Upper lobe of left lung (tissue), 4 donors: ENCODE measurements at regions not wholly inside any gene's neighbourhood (a gene's known extent, or its start where the extent isn't known, plus 50 kb on each side); places are given as distances from the start of the nearest gene placed in this dataset.
"Not testable (repeated sequence)": the region's sequence is repeated elsewhere in the genome, so short reads cannot be mapped to it uniquely, and the experiment has no call there.

Experiments
- CTCF ChIP-seq, 6 experiments: fragments of 450-650 bp in 4 of 6; fragments of 200-600 bp in 2 of 6; sonication (generic) in 2 of 6; IDR thresholded peaks; one replicate each; pipeline ENCODE4 v1.5.1; 2016 to 2019; ENCODE audit warnings: antibody characterized with exemption in 6 of 6
- EP300 ChIP-seq, 4 donors: sonication (generic); formaldehyde crosslinking; IDR thresholded peaks; one replicate each; pipeline ENCODE4 v1.5.1; 2017; ENCODE audit warnings: antibody characterized with exemption in 4 of 4, control low read depth in 2 of 4
- POLR2A ChIP-seq, 4 donors: fragments of 450-650 bp; IDR thresholded peaks; one replicate each; pipeline ENCODE4 v1.5.1; 2016 to 2017; ENCODE audit warnings: antibody characterized with exemption in 4 of 4, mild to moderate bottlenecking in 2 of 4
- POLR2AphosphoS5 ChIP-seq, 2 donors: sonication (generic); formaldehyde crosslinking; IDR thresholded peaks; one replicate each; pipeline ENCODE4 v1.5.1; 2017; ENCODE audit warnings: antibody characterized with exemption in 2 of 2

DNA sequence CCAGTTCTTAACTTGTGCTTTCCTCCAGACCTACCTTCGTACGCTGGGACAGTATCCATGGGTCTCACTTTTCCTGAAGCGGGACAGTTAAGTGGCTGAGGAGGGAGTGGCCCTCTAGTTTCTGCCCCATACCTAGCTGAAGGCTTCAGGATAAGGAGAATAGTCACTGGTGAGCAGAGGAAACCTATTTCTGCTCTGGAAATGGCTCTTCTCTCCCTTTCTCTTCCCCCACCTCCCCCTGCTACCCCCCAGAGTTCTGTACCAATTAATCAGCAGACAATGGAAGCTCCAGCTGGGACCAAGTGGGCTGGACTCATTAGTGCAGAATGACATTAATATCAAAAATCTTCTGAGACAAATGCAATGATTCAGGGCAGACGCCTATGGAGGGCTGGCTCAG is 68.5 kb downstream of the PROP1 start:
- TF ChIP-seq CTCF, POLR2A, EP300, POLR2AphosphoS5 (IDR thresholded peaks at IDR 0.05): not testable (repeated sequence)
